ENCODE measurements at regions not wholly inside any gene's neighbourhood (a gene's known extent, or its start where the extent isn't known, plus 50 kb on each side); places are given as distances from the start of the nearest gene placed in this dataset.

DNA sequence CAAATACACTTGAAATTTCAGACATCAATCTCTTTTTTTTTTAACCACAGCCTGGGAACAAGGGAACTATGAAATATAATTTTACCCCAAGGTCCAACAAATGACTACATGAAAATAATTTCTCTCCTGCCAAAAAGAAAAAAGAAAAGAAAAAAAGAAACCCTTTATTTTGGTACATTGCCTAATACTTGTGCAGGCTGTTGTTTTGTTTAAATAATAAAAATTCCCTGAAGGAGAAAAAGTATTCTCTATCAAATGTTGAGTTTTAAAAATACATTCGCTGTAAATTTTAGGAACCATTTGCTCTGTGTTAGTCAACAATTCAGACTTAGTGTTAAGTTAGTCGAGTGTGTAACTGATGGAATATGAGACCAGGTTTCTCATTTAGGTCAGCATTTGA lies 155.4 kb downstream of the PRDM6 start:
- no peak for TF ChIP-seq CTCF (IDR thresholded peaks at IDR 0.05)
- no peaks in the 10 kb centered on the region for H3K4me1 ChIP-seq
- no peaks in the 10 kb centered on the region for H3K27me3 ChIP-seq
- H3K4me3 ChIP-seq, result no peak overlapping the region
- H3K36me3 ChIP-seq, result no peaks in the 10 kb centered on the region
- no peak for DNase-seq (ENCODE audit: low spot score)
- no peak overlapping the region for H3K27ac ChIP-seq
- H3K9me3 ChIP-seq, result no peaks in the 10 kb centered on the region
